Esophagus squamous epithelium (tissue), 5 donors: ENCODE measurements at regions not wholly inside any gene's neighbourhood (a gene's known extent, or its start where the extent isn't known, plus 50 kb on each side); places are given as distances from the start of the nearest gene placed in this dataset.

ENCODE experiments used
- DNase-seq: peaks from one replicate; lab custom pipeline; 2025; lab: John Stamatoyannopoulos, UW
- H3K27ac ChIP-seq, 4 donors: fragments of 200-600 bp; sonication (generic); one replicate each; pipeline ENCODE4 v1.5.1; 2016 to 2019; ENCODE audit warnings: mild to moderate bottlenecking in 1 of 4
- H3K27me3 ChIP-seq, 4 donors: fragments of 200-600 bp; sonication (generic); 1 replicate in 3 of 4; 2 replicates in 1 of 4; pipeline versions ENCODE4 v1.5.1 to v1.6.0; 2017 to 2021; ENCODE audit warnings: antibody characterized with exemption in 1 of 4
- H3K36me3 ChIP-seq, 3 donors: fragments of 200-600 bp; sonication (generic); one replicate each; pipeline ENCODE4 v1.5.1; 2016 to 2019
- H3K4me1 ChIP-seq, 3 donors: fragments of 200-600 bp; sonication (generic); one replicate each; pipeline ENCODE4 v1.5.1; 2017 to 2019
- H3K4me3 ChIP-seq, 4 donors: fragments of 200-600 bp; sonication (generic); 1 replicate in 3 of 4; 2 replicates in 1 of 4; pipeline ENCODE4 v1.5.1; 2016 to 2019; ENCODE audit warnings: mild to moderate bottlenecking in 2 of 4, moderate library complexity in 1 of 4
- H3K9me3 ChIP-seq, 3 donors: fragments of 200-600 bp; sonication (generic); one replicate each; pipeline ENCODE4 v1.5.1; 2016 to 2019
- CTCF ChIP-seq, 6 experiments: fragments of 450-650 bp in 4 of 6; fragments of 200-600 bp in 2 of 6; sonication (generic) in 2 of 6; IDR thresholded peaks; one replicate each; pipeline ENCODE4 v1.5.1; 2016 to 2019; ENCODE audit warnings: antibody characterized with exemption in 6 of 6, mild to moderate bottlenecking in 4 of 6, moderate library complexity in 4 of 6
- POLR2A ChIP-seq, 4 donors: fragments of 450-650 bp; IDR thresholded peaks; one replicate each; pipeline ENCODE4 v1.6.1; 2017; ENCODE audit warnings: antibody characterized with exemption in 4 of 4, mild to moderate bottlenecking in 4 of 4, moderate library complexity in 3 of 4
- whole genome bisulfite sequencing, 2 donors: methylation state at CpG; one replicate each; pipeline ENCODE4 v1.1.5; 2018; 5-methylcytosine and 5-hydroxymethylcytosine counted together
- intact Hi-C: fragments of 100-400 bp; cut with DNase I; formaldehyde crosslinking; loops from one replicate; pipeline ENCODE4 v1.15.0; 2022
- donor health status: DM: yes; HTN: yes; CAD: no.

GRCh38 chr2:192993059-192993458, 798.3 kb upstream of the TMEFF2 start:
- H3K27ac ChIP-seq: no peak overlapping the region
- 54 to 58% methylated on average over 4 of the region's 4 CpGs for WGBS, 2 donors
- H3K27me3 ChIP-seq: no peaks in the 10 kb centered on the region
- no peak overlapping the region for H3K4me3 ChIP-seq
- no peak for TF ChIP-seq CTCF (IDR thresholded peaks at IDR 0.05)
- TF ChIP-seq POLR2A (IDR thresholded peaks at IDR 0.05): no peak
- no peaks in the 10 kb centered on the region for H3K36me3 ChIP-seq
- DNase-seq: no peak
- H3K9me3 ChIP-seq: no peaks in the 10 kb centered on the region
- intact Hi-C loops: no loop called here
- H3K4me1 ChIP-seq: no peaks in the 10 kb centered on the region

GRCh38 chr2:192983173-192983572, 788.4 kb upstream of the TMEFF2 start:
- no peaks in the 10 kb centered on the region for H3K27me3 ChIP-seq
- DNase-seq: no peak
- H3K4me3 ChIP-seq: no peak overlapping the region
- H3K27ac ChIP-seq: no peak overlapping the region
- TF ChIP-seq POLR2A (IDR thresholded peaks at IDR 0.05) (no peak), CTCF (IDR thresholded peaks at IDR 0.05) (no peak)
- intact Hi-C loops: no loop called here
- no peaks in the 10 kb centered on the region for H3K9me3 ChIP-seq
- no peaks in the 10 kb centered on the region for H3K4me1 ChIP-seq
- H3K36me3 ChIP-seq: no peaks in the 10 kb centered on the region

- H3K27ac ChIP-seq: no peak overlapping the region
- 53 to 62% methylated on average over 3 of the region's 3 CpGs for WGBS, 2 donors
- no peaks in the 10 kb centered on the region for H3K36me3 ChIP-seq
- intact Hi-C loops: no loop called here
- TF ChIP-seq POLR2A (IDR thresholded peaks at IDR 0.05) (no peak), CTCF (IDR thresholded peaks at IDR 0.05) (no peak)
- no peaks in the 10 kb centered on the region for H3K27me3 ChIP-seq
- no peaks in the 10 kb centered on the region for H3K4me1 ChIP-seq
- no peak overlapping the region for H3K4me3 ChIP-seq
- no peak for DNase-seq
- no peaks in the 10 kb centered on the region for H3K9me3 ChIP-seq
Observed at GRCh38 chr2:192978395-192978794, 783.7 kb upstream of the TMEFF2 start.

- H3K27ac ChIP-seq: no peak overlapping the region
- TF ChIP-seq POLR2A (IDR thresholded peaks at IDR 0.05) (no peak), CTCF (IDR thresholded peaks at IDR 0.05) (no peak)
Observed at GRCh38 chr2:192971981-192972380, 777.2 kb upstream of the TMEFF2 start.

GRCh38 chr2:192969055-192969454, 774.3 kb upstream of the TMEFF2 start:
- intact Hi-C loops: no loop called here
- Histone ChIP-seq H3K27me3 (no peaks in the 10 kb centered on the region), H3K9me3 (no peaks in the 10 kb centered on the region), H3K27ac (no peak overlapping the region), H3K36me3 (no peaks in the 10 kb centered on the region), H3K4me1 (no peaks in the 10 kb centered on the region), H3K4me3 (no peak overlapping the region)
- no peak for TF ChIP-seq POLR2A (IDR thresholded peaks at IDR 0.05)
- TF ChIP-seq CTCF (IDR thresholded peaks at IDR 0.05): no peak
- no peak for DNase-seq
- WGBS, 2 donors: 20 to 33% methylated on average over 2 of the region's 2 CpGs

More at GRCh38 chr2:192971981-192972380, 777.2 kb upstream of the TMEFF2 start:
- intact Hi-C loops: no loop called here
- DNase-seq: no peak
- H3K36me3 ChIP-seq: no peaks in the 10 kb centered on the region
- H3K4me1 ChIP-seq: no peaks in the 10 kb centered on the region
- H3K4me3 ChIP-seq: no peak overlapping the region
- WGBS, 2 donors: 47 to 50% methylated on average over 3 of the region's 3 CpGs
- H3K27me3 ChIP-seq: no peaks in the 10 kb centered on the region
- H3K9me3 ChIP-seq: no peaks in the 10 kb centered on the region
